CD14-positive monocyte (primary cell): ENCODE measurements at regions not wholly inside any gene's neighbourhood (a gene's known extent, or its start where the extent isn't known, plus 50 kb on each side); places are given as distances from the start of the nearest gene placed in this dataset.

ENCODE experiments used
- DNase-seq, 3 donors: peaks; one replicate each; pipeline ENCODE4 v3.0.0-alpha.2; 2011 to 2022
- H2AFZ ChIP-seq: 2 replicates; pipeline ENCODE4 v1.6.0; 2012; ENCODE audit warnings: mild to moderate bottlenecking, low read depth, low read length, inconsistent platforms; ENCODE audit not compliant: insufficient read depth, poor library complexity, severe bottlenecking
- H3K27ac ChIP-seq, 2 donors: 1 replicate in 1 of 2; 2 replicates in 1 of 2; pipeline ENCODE4 v1.5.1; 2012 to 2013; ENCODE audit warnings: low read length in 2 of 2, control low read depth in 1 of 2, inconsistent platforms in 1 of 2, low read depth in 1 of 2, mild to moderate bottlenecking in 1 of 2
- H3K27me3 ChIP-seq, 2 donors: one replicate each; pipeline versions ENCODE4 v1.6.0 to v1.6.1; 2011 to 2013; ENCODE audit warnings: low read length in 2 of 2; ENCODE audit not compliant: control insufficient read depth in 2 of 2, insufficient read depth in 2 of 2
- H3K36me3 ChIP-seq, 2 donors: replicated peaks in 1 of 2; 1 replicate in 1 of 2; 2 replicates in 1 of 2; pipeline versions ENCODE4 v1.5.1 to v1.6.1; 2012 to 2013; ENCODE audit warnings: low read length in 2 of 2, control low read depth in 1 of 2, inconsistent platforms in 1 of 2, mild to moderate bottlenecking in 1 of 2; ENCODE audit not compliant: insufficient read depth in 2 of 2, control insufficient read depth in 1 of 2
- H3K4me1 ChIP-seq, 2 donors: 1 replicate in 1 of 2; 2 replicates in 1 of 2; pipeline versions ENCODE4 v1.5.1 to v1.6.1; 2012 to 2013; ENCODE audit warnings: low read length in 2 of 2, control low read depth in 1 of 2, inconsistent platforms in 1 of 2, mild to moderate bottlenecking in 1 of 2, moderate library complexity in 1 of 2; ENCODE audit not compliant: insufficient read depth in 2 of 2, control insufficient read depth in 1 of 2
- H3K4me2 ChIP-seq: replicated peaks from 2 replicates; pipeline ENCODE3; 2012; ENCODE audit warnings: low read length, moderate library complexity, mild to moderate bottlenecking; ENCODE audit not compliant: poor library complexity, severe bottlenecking; ENCODE audit errors: extremely low read depth
- H3K4me3 ChIP-seq, 3 experiments: fragments of 200-600 bp in 1 of 3; sonication (generic) in 1 of 3; replicated peaks in 1 of 3; 1 replicate in 2 of 3; 2 replicates in 1 of 3; pipeline ENCODE4 v1.5.1; 2011 to 2013; ENCODE audit warnings: low read length in 3 of 3, mild to moderate bottlenecking in 3 of 3, control low read depth in 2 of 3, low read depth in 2 of 3, inconsistent platforms in 1 of 3, moderate library complexity in 1 of 3
- H3K79me2 ChIP-seq: 2 replicates; pipeline ENCODE4 v1.6.0; 2012; ENCODE audit warnings: mild to moderate bottlenecking, control low read depth, inconsistent platforms, low read length, moderate library complexity; ENCODE audit not compliant: insufficient read depth
- H3K9ac ChIP-seq: 2 replicates; pipeline ENCODE4 v1.6.0; 2017; ENCODE audit warnings: low read length, mild to moderate bottlenecking; ENCODE audit not compliant: insufficient read depth, poor library complexity, severe bottlenecking
- H3K9me3 ChIP-seq, 2 donors: replicated peaks in 1 of 2; 1 replicate in 1 of 2; 2 replicates in 1 of 2; pipeline versions ENCODE4 v1.5.1 to v1.6.1; 2012 to 2013; ENCODE audit warnings: low read length in 2 of 2, control low read depth in 1 of 2; ENCODE audit not compliant: control insufficient read depth in 1 of 2, insufficient read depth in 1 of 2
- H4K20me1 ChIP-seq: 2 replicates; pipeline ENCODE4 v1.6.0; 2012; ENCODE audit warnings: mild to moderate bottlenecking, low read length, control low read depth, moderate library complexity; ENCODE audit not compliant: insufficient read depth
- H3K27ac Mint-ChIP-seq, 7 donors: one replicate each; pipeline ENCODE4 v1.8.0; 2020; ENCODE audit warnings: mild to moderate bottlenecking in 7 of 7, mixed read lengths in 7 of 7, moderate library complexity in 6 of 7, inconsistent platforms in 2 of 7
- H3K27me3 Mint-ChIP-seq, 3 donors: one replicate each; pipeline ENCODE4 v1.8.0; 2021 to 2022; ENCODE audit warnings: low read depth in 3 of 3, mild to moderate bottlenecking in 3 of 3, mixed read lengths in 3 of 3, moderate library complexity in 3 of 3, inconsistent platforms in 1 of 3
- H3K36me3 Mint-ChIP-seq, 2 donors: one replicate each; pipeline ENCODE4 v1.8.0; 2020; ENCODE audit warnings: mixed read lengths in 2 of 2, inconsistent platforms in 1 of 2, mild to moderate bottlenecking in 1 of 2
- H3K4me1 Mint-ChIP-seq: one replicate; pipeline ENCODE4 v1.8.0; 2020; ENCODE audit warnings: mild to moderate bottlenecking, mixed read lengths
- H3K4me3 Mint-ChIP-seq, 2 donors: one replicate each; pipeline ENCODE4 v1.8.0; 2020; ENCODE audit warnings: mild to moderate bottlenecking in 2 of 2, mixed read lengths in 2 of 2, moderate library complexity in 1 of 2
- H3K9me3 Mint-ChIP-seq, 7 donors: one replicate each; pipeline ENCODE4 v1.8.0; 2020 to 2022; ENCODE audit warnings: mixed read lengths in 7 of 7, mild to moderate bottlenecking in 6 of 7, moderate library complexity in 6 of 7, inconsistent platforms in 2 of 7
- WGBS: methylation state at CpG from one replicate; pipeline ENCODE4 v1.1.5; 2013; ENCODE audit warnings: missing lambda C conversion rate; ENCODE audit not compliant: insufficient coverage; 5-methylcytosine and 5-hydroxymethylcytosine counted together
- intact Hi-C, 2 donors: fragments of 100-400 bp; cut with micrococcal nuclease; formaldehyde crosslinking; loops; one replicate each; pipeline versions ENCODE4 v1.15.0 to v1.15.1; 2023
- TF ChIP-seq, protein P1 (sequence below): fragments of 200-600 bp; IDR thresholded peaks from one replicate; pipeline ENCODE4 v1.8.0; 2022; ENCODE audit warnings: antibody characterized with exemption, mild to moderate bottlenecking

DNA sequence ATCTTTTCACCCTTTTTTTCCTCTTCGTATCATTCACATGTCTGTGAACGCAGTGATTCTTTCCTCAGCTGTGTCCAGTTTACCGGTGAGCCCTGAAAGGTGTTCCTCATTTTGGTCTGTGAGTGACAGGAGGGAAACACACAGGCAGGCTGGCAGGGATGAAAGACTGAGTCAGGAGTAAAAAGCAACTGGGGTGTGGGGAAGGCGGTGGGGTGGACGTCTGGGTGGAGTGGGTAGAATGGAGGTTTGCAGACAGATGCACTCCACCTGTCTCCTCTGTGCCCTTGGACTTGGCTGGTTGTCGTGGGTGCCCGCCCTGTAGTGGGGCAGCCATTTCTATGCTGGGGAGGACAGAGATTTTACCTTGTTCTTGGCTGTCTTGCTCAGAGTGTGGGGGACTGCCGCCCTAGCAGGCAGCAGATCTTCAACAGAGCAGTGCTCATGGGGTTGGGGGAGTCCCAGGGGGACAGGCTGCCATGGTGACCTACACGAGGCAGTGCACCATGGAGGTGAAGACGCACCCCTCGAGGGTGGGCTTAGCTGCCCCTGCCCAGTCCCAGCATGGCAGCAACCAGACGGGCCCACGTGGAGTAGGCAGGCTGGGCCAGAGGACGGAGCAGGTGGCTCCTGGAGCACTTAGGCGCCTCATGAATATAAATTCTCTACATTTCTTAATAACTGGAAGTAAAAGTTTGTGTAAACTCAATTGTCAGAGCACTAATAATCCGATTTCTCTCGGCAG lies 603.7 kb downstream of the TBC1D22A start:
- Histone ChIP-seq H4K20me1 (no peaks in the 10 kb centered on the region), H3K9ac (no peak overlapping the region), H3K36me3 (no peaks in the 10 kb centered on the region), H3K4me2 (no peak overlapping the region), H3K4me1 (no peaks in the 10 kb centered on the region), H2AFZ (no peak overlapping the region), H3K27me3 (no peaks in the 10 kb centered on the region), H3K9me3 (peaks cover 8 to 9% of the 10 kb centered on the region in 2 donors), H3K79me2 (no peaks in the 10 kb centered on the region), H3K27ac (no peak overlapping the region), H3K4me3 (no peak overlapping the region)
- WGBS, result 69% methylated on average over 9 of the region's 17 CpGs
- Mint-ChIP-seq H3K27ac (no peak overlapping the region), H3K36me3 (no peaks in the 10 kb centered on the region), H3K4me1 (no peaks in the 10 kb centered on the region), H3K27me3 (peaks cover 0 to 2% (median 2%) of the 10 kb centered on the region in 3 donors), H3K4me3 (no peak overlapping the region), H3K9me3 (peaks cover 2 to 17% (median 9%) of the 10 kb centered on the region in 7 donors)
- intact Hi-C loops, result no loop called here
- DNase-seq, result no peak
- TF ChIP-seq, protein P1, sequence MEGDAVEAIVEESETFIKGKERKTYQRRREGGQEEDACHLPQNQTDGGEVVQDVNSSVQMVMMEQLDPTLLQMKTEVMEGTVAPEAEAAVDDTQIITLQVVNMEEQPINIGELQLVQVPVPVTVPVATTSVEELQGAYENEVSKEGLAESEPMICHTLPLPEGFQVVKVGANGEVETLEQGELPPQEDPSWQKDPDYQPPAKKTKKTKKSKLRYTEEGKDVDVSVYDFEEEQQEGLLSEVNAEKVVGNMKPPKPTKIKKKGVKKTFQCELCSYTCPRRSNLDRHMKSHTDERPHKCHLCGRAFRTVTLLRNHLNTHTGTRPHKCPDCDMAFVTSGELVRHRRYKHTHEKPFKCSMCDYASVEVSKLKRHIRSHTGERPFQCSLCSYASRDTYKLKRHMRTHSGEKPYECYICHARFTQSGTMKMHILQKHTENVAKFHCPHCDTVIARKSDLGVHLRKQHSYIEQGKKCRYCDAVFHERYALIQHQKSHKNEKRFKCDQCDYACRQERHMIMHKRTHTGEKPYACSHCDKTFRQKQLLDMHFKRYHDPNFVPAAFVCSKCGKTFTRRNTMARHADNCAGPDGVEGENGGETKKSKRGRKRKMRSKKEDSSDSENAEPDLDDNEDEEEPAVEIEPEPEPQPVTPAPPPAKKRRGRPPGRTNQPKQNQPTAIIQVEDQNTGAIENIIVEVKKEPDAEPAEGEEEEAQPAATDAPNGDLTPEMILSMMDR, result no peak

DNA sequence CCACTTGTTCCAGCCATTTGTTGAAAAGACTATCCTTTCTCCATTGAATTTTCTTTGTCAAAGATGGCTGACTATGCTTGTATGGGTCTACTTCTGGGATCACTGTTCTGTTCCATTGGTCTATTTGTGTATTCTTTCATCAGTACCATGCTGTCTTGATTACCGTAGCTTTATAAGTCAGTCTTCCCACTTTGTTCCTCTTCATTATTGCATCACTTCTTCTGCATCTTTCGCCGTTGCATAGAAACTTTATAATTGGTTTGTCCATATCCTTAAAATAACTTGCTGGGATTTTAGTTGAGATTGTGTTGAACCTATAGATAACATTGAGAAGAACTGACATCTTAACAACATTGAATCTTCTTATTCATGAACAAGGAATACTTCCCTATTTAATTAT lies 598.8 kb downstream of the TBC1D22A start:
- Histone ChIP-seq H3K4me1 (no peaks in the 10 kb centered on the region), H3K79me2 (no peaks in the 10 kb centered on the region), H4K20me1 (no peaks in the 10 kb centered on the region), H3K9me3 (peaks cover 8 to 9% of the 10 kb centered on the region in 2 donors), H2AFZ (no peak overlapping the region), H3K36me3 (no peaks in the 10 kb centered on the region), H3K4me2 (no peak overlapping the region), H3K9ac (no peak overlapping the region), H3K27me3 (no peaks in the 10 kb centered on the region), H3K27ac (no peak overlapping the region), H3K4me3 (no peak overlapping the region)
- intact Hi-C loops, result no loop called here
- Mint-ChIP-seq H3K27ac (no peak overlapping the region), H3K4me1 (no peaks in the 10 kb centered on the region), H3K4me3 (no peak overlapping the region), H3K36me3 (no peaks in the 10 kb centered on the region), H3K27me3 (peaks cover 0 to 4% (median 0%) of the 10 kb centered on the region in 3 donors), H3K9me3 (peaks cover 4 to 19% (median 11%) of the 10 kb centered on the region in 7 donors)
- TF ChIP-seq, protein P1, result no peak
- DNase-seq, result no peak
- no CpG with 5 or more reads among the region's 3 CpGs for WGBS
